Stimulated activated CD8-positive, alpha-beta memory T cell treated with anti-CD3 and anti-CD28 coated beads, Interleukin-4, amount 100 ng/mL, for 4 hours (primary cell): ENCODE measurements at regions not wholly inside any gene's neighbourhood (a gene's known extent, or its start where the extent isn't known, plus 50 kb on each side); places are given as distances from the start of the nearest gene placed in this dataset.
"Not testable (repeated sequence)": the region's sequence is repeated elsewhere in the genome, so short reads cannot be mapped to it uniquely, and the experiment has no call there.

Experiments
- DNase-seq, 2 donors: peaks; one replicate each; pipeline ENCODE4 v3.0.0-alpha.2; 2020; ENCODE audit warnings: low read depth in 2 of 2, low spot score in 1 of 2

DNA sequence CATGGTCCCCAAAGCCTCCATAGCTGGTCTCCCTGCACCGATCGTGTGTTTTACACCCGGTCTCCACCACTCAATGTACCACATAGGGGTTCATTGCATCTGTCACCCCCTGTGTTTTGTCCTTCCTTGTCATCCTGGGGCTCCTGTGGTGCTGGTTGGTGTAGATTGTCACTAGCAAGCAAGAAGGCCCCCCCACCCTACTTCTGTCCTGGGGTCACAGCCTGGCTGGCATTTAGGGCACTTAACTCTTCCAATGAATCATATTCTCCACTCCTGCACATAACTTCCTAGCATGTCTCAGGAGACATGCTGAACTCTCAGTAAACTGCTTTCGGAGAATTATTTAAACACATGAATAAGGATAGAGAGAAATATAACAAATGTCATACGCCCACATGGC lies 161.4 kb downstream of the BCL2L11 start:
- not testable (repeated sequence) for DNase-seq

DNA sequence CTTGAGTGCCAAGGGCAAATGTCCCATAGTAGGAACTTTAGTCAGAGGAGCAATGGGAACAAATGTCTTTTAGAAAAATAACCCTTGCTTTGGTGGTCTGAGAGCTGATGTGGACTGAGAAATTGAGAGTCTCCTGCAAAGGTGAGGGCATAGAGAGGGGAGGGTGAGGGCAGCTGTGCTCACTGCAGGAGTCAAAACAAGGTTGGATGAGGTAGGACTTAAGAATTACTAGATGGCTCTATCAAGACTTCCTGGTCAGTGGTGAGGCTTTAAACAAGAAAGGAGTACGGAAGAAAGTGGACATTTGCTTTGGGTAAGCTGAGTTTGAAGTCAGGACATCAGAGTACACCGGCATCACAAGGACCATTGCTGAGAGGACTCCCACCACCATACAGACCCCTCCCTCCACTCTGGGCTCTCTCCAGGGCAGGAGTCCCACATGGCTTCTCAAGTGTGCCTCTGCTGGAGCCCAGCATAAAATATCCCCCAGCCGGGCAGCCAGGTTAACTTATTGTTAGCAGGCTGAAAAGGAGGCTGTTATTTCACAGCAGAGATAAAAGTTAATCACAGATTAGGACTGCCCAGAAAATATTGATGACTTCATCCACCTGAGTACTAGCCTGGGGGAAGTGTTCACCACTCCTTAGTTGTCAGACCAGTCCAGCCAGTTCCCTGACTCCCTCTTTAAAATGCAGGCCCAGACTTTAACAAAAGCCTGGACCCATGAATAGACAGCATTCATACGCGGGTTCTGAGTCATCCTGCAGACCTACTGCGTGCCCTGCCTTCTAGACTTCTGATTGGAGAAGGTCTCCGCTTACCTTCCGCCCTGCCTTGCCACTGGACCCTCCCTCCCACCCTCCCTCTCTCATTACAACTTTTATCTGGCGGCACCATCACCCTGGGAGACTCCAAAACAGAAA lies 167.2 kb downstream of the BCL2L11 start:
- DNase-seq: not testable (repeated sequence)

DNA sequence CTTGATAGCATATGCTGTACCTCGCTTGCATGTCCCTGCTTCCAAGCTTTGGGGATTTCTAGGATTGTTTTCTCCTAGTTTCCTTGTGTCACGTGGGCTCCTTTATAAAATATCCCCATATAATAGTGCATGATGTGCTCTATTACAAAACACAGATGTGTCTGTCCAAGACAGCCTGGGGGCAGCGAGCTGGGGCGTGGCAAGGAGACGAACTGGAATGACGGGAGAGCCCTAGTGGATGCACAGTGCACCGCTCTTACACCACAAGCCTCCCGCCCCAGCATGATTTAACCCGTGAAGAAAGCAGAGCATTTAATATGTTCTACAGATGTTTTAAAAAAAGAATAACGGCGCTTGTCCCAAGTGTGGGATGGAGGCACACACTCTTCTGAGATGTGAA lies 169.7 kb downstream of the BCL2L11 start:
- DNase-seq: not testable (repeated sequence)

DNA sequence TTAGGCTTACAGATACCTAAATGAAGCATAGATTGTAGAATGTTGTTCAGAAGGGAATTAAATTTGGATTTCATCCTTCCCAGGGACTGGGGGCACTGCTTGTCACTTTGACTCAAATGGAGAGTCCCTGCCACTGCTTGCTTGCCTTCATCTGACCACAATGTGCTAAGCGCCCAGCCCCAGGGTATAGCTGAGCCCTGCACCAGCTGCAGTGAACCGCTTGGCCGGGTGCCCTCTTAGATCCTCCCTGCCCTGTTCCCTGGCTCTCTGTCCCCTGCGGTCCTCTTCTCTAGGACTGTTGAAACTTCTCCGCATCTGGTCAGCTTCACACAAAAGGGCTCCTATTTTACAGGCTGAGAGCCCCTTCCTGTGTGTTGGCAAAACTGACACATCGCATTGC lies 170.9 kb downstream of the BCL2L11 start:
- DNase-seq: not testable (repeated sequence)

DNA sequence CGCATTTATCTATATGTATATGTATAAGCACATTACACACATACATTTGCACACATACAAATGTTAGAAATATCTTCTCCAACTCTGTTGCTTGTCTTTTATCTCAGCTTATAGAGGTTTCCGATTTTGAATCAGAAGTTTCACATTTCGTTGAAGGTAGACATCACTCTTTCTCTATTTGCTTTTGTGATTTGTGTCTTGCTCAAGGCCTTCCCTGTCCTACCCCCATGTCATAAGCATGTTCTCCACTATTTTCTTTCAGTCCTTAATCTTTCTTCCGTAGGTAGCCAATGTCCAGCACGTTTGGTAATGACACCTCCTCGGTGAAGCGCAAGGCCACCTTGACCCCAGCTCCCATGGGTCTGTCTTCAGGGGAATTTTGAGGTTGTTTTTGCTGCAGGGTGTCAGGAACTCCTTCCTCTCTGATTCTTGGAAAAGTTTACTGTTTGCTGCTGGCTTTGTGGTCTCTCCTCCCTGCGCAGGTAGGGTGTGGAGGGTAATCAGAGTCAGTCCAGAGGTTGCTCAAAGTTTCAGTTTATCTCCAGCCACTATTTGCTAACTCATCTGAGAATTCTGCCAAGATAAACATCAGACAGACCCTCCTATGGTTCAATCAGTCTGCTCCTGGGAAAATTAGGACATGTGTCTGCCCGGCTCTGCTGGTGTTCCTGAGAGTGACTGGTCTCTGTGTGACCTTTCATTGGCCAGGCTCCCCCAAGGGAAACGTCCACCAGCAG lies 171.7 kb downstream of the BCL2L11 start:
- not testable (repeated sequence) for DNase-seq

DNA sequence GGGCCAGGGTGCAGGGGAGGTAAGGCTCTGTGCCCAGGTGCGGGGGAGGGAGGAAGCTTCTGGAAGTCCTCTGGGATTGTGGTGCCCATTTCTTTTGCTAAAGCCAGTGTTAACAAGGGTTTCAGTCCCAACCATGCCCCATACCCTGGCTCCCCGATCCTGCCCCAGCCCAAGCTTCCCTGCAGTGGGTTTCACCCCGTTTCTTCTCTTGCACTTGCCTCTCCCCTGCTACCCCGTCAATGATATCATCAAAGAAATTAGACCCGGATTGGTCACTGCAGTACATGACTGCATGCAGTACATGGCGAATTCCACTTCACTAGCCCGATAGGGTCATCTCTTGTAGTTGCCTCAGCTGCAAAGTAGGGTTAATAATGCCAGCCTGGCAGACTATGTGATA lies 174.0 kb downstream of the BCL2L11 start:
- DNase-seq: not testable (repeated sequence)

DNA sequence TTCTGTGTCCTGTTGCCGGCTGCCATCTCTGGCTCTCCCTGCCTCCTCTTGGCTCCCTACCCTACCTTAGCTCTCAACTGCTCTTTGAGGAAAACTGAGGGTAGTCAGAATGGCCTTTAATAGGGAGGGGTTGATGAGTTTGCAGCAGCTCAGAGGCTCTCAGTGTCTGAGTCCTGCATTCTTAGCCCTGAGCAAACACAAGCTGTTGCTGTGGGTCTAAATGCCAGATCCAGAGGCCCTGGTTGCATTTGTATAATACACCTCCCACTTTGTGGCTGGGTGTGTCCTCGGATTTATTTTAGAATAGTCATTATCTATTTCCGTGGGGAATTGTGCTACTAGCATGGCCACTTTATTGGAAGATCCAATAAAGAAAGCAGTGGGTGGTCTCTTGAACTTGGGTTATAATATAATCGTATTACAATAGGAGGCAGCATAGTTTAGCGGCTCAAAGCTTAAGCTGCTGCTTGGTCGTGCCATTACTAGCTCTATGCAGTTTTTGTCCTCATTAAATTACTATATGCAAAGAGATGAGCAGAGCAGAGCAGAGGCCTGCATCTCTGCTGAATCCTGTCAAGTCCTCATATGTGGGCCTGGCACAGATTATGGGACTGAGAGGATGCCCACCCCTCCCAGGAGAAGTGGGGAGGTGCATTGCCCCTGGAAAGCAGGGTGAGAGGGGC lies 175.5 kb downstream of the BCL2L11 start:
- DNase-seq: not testable (repeated sequence)

DNA sequence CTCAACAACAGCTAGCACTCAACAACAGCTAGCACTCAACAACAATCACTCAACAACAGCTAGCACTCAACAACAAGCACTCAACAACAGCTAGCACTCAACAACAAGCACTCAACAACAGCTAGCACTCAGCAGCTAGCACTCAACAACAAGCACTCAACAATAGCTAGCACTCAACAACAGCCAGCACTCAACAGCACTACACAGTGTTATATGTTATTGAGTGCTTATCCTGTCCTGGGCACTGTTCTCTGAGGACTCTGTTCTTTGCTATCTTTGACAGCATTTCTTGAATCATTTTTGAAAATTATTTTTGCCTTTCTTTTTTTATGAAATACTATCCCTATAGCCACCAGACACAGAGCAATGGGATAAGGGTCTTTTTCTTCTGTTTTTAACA lies 176.4 kb downstream of the BCL2L11 start:
- DNase-seq: not testable (repeated sequence)

DNA sequence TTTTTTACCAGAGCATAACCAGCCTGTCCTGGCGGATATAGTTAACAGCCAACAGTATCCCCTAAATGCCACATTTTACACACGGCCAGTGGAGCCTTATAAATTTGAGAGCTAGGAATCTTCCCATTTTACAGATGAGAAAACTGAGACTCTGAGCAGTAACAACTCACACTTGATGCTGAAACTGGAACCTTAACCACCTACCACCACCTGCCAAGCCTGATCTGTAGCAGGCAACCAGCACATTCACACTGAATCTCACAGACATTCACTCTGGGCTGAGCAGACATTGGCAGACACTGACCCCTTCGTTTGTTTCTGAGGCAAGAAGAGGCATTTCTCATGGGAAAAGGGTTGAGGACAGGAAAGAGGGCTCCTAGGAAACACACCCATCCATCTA lies 178.2 kb downstream of the BCL2L11 start:
- DNase-seq: not testable (repeated sequence)

DNA sequence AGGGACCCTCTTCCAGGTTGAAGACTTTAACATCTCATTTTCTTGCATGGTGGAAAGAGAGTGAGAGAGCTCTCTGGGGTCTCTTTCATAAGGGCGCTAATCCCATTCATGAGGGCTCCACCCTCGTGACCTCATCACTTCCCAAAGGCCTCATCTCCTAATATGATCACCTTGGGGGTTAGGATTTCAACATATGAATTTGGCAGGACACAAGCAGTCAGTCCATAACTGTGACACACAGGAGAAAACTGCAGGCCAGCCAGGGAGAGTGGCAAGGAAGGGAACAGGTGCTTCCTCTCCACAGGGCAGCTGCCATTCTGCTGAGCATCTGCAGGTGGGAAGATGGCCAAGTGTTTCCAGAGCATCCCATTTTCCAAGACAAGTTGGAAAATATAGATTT lies 178.9 kb downstream of the BCL2L11 start:
- DNase-seq: not testable (repeated sequence)

DNA sequence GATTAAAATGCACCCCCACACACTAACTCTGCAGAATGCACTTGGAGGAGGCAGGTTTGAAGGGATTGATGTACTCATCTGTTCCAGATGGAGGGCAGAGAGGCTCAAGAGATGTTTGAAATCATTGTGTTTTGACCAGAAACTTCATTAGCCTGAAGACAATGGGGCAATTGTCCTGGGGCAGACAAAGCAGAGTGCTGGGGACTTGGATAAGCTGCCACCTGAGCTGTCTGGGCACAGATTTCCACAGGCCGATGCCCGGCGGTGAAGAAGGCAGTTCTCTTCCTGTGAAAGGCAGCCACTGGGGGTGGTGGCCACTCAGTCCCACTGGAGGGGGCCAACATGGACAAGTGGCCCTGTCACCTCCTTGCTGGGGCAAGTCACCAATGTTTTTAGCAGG lies 181.0 kb downstream of the BCL2L11 start:
- DNase-seq: not testable (repeated sequence)

DNA sequence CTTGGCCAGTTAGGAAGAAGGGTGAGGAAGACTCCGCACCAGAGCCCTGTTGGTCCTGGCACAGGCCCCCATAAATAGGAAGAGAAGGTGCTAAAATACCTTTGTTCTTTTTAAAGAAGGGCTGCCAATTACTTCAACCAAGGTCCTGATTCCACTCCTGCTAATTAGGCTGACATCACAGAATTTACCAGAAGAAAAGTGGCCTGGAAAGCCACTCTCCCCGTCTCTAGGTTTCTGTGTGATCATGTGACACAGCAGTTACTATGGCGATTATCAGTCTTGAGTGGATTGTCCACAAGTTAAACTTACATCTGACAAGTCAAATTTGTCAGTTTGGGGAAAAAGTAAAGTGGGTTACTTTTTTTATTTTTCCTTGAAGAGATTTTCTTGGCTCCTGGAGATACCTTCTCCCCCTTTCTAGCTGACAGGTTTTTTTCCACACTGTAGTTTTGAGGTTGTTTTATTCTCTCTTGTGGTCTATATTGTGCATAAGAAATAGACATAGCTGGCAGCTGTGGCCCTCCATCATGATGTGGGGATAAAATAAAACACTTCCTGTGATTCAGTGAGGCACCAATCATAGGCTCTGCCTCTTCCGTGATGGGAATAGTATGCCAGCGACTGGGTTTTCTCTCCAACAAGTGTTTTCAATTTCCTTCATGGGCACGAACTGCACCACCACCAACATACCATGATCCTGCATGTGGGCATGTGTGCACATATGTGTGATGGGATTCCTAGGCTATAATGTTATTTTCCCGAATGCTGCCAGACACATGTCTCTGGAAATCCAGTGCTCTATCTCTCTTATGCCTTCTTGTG lies 181.9 kb downstream of the BCL2L11 start:
- DNase-seq: not testable (repeated sequence)

DNA sequence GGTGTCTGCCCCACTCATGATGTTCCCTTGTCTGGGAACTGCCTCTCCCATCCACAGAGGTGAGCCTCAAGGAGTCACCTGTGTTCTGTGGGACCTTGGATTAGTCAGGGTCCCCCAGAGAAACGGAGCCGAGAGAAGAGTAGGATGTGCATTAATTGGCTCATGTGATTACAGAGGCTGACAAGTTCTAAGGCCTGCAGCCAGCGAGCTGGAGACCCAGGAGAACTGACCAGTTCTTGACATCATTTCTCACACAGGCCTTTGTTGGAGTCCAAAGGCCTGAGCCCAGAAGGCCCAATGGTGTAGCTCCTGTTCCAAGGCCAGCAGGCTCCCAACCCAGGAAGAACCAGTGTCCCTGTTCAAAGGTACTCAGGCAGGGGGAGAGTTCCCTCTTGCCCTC lies 186.6 kb downstream of the BCL2L11 start:
- DNase-seq: not testable (repeated sequence)

DNA sequence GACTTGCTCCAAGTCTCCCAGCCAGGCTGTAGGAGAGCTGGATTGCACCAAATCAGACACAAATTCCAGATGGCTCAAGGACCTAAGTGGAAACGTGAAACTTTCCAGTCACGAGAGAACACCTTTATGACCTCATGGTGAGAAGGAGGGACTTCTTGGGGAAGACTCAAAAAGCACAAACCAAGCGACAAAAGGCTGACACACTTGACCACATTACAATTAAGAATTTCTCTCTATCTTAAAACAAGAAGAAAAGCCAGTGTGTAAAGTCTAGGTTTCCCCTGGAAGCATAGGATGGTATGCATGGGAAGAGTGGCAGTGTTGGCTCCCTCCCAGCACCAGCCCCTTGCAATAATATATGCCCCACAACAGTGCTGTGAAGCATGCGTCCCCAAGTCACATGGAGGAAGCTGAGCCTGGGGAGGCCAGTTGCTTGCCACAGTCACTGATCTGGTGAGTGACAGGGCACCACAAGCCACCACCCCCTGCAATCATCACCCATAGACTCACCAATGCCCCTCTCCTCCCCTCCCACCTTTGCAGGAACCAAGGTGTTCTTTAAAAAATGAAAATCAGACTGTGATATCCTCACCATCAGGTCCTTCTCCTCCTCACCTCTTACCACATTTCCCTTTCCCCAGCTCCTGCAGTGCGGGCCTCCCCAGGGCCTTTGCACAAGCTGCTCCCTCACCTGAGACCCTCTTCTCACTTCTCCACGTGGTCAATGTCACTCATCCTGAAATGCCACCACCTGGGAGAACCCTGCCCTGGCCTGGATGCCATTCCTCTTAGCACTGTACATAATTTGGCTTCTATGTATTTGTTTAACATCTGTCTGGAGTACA lies 188.7 kb downstream of the BCL2L11 start:
- DNase-seq: not testable (repeated sequence)

DNA sequence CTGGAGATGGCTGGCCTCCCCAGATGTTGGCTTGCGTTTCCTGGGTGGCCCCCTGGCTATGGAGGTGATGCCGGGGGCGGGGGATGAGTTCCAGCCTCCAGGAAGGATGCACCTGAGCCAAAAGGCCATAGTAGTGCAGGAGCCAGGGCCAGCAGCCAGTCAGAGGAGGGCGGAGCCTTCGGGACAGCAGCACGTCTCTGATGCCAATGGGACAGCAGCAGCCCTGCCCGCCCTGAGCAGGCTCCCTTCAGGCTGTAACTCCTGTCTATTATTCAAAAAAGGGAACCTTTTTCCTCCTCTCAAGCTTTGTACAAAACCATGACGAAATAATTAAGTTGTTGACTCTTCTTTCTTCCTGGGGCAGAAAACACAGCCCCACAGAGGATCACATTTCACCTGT lies 189.7 kb downstream of the BCL2L11 start:
- DNase-seq: not testable (repeated sequence)

DNA sequence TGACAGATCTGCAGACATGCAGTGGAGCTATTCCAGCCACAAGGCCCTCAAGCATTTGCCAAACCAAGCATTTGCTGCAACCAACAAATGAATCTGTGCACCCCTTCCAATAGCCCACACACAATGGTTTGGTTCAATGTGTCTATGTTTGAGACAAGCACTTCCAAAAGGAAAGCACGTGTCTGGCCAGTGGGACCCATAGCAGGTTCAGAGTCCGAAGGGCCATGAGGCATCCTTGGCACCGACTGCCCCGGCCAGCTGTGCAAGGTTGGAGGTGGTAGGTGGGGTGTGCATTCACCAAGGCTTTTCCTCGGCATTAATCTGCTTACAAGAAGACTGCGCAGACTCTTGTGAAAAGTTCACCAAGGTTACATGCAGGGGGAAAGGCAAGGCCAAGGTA lies 190.9 kb downstream of the BCL2L11 start:
- DNase-seq: not testable (repeated sequence)

DNA sequence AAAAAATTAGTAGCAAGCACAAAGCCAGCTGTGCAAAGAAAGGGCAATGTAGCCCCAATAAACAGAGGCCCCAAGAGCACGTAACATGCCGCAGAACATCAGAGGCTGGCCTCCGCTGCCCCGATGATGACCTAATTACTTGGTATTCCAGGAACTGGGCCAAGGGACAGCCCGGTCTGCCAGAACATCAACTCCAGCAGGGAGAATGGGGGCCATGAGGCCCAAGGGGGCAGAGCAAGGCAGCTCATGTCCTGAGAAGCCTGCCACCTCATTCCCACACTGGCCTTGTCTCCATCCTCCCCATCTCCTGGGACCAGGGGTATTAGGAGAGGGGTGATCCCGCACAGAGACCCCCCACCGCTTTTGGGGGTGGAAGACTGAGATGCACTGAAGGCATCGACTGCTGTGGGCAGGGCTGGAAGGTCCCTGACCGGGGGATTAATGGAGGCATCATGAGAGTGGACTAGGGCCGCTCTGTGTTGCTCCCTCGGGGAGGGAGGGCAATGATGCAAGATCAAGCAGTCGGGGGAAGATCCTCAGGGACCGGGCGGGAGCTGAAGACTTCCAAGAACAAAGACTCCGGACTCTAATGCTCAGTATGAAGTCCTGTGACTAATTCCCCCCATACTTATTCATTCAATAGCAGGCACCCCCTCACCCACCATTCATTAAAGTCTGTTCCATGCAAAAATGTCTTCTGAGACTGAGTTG lies 192.3 kb downstream of the BCL2L11 start:
- DNase-seq: not testable (repeated sequence)

DNA sequence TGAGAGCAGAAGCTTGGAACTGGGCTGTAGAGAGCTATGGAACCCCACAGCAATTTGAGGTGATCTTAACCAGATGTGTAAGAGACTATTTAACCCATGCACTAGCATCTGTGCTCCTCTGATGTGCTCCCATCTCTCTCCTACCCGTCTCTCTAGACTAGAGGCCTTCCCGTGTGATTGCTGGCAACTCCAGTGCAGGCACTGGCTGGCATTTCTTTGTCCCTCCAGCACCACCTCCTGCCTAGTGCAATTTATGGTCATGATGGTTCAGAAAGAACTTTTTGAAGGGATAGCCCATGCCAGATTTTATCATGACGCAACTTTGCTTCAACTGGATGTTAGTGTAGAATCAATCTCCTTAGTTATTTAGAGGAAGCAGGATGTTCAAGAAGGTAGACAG lies 193.0 kb downstream of the BCL2L11 start:
- DNase-seq: not testable (repeated sequence)
